Suppressor macrophage treated with lipopolysaccharide for 1 hour (primary cell): ENCODE measurements at regions not wholly inside any gene's neighbourhood (a gene's known extent, or its start where the extent isn't known, plus 50 kb on each side); places are given as distances from the start of the nearest gene placed in this dataset.
"Not testable (repeated sequence)": the region's sequence is repeated elsewhere in the genome, so short reads cannot be mapped to it uniquely, and the experiment has no call there.

ENCODE experiments used
- DNase-seq, 3 donors: peaks; one replicate each; pipeline ENCODE4 v3.0.0-alpha.2; 2020 to 2022

DNA sequence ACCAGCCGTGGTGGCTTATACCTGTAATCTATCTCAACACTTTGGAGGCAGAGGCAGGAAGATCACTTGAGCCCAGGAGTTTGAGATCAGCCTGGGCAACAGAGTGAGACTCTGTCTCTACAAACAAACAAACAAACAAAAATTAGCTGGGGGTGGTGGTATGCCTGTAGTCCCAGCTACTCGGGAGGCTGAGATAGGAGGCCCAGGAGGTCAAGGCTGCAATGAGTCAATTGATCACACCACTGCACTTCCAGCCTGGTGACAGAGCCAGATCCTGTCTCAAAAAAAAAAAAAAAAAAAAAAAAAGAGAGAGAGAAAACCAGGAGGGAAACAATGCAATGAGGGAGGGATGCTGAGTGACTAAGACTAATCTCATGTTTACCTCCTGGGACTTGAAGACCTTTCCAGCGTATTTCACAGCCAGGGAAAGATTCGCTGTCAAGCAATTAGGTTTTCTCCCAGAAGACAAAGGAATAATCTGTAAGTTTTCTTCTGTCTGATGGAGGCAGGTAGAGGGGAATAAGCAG is 51.1 kb upstream of the MIER3 start:
- DNase-seq, result no peak

- not testable (repeated sequence) for DNase-seq
These were observed 51.6 kb upstream of the MIER3 start for GRCh38 chr5:57003566-57003965.

DNA sequence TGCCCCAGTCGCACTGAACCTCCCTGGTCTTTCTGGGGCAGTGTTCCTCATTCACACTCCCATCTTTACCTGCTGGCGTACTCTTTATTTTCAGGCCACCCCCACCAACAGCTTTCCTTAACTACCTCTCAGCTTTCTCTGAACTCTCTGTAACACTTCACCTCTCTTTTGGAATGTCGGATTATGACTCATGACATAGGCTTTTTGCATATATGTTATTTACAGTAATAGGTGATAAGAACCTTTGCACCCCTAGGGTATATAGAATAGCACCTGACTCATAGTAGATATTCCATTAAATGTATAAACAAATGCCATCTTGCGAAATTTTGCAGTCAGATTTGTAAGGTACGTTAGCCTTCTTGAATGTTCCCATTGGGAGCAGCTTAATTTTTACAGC is 52.9 kb upstream of the MIER3 start:
- DNase-seq, result no peak

- peak; percentile 18 to 53 (median 46) for DNase-seq
These were observed 55.4 kb upstream of the MIER3 start for GRCh38 chr5:57007344-57007743.

DNA sequence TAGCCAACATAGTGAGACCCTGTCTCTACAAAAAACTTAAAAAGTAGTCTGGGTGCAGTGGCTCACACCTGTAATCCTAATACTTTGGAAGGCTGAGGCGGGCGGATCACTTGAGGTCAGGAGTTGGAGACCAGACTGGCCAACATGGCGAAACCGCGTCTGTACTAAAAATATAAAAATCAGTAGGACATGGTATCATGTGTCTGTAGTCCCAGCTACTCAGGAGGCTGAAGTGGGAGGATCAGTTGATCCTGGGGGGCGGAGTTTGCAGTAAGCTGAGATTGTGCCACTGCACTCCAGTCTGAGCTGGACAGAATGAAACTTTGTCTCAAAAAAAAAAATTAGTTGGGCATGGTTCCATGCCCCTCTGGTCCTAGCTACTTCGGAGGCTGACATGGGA is 57.9 kb upstream of the MIER3 start:
- no peak for DNase-seq

DNA sequence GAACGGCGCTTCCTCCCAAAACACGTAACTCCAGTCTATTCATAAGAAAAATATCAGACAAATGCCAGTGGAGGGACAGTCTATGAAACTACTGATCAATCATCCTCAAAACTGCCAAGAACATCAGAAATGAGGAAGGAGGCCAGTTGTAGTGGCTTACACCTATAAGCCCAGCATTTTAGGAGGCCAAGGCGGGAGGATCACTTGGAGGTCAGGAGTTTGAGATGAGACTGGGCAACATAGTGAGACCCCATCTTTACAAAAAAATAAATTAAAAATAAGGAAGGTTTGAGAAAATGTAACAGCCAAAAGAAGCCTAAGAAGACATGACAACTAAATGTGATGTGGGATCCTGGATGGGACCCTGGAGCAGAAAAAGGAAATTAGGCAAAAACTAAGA is 58.9 kb upstream of the MIER3 start:
- no peak for DNase-seq

GRCh38 chr5:57012511-57012910 is 60.6 kb upstream of the MIER3 start:
- DNase-seq, result no peak

DNA sequence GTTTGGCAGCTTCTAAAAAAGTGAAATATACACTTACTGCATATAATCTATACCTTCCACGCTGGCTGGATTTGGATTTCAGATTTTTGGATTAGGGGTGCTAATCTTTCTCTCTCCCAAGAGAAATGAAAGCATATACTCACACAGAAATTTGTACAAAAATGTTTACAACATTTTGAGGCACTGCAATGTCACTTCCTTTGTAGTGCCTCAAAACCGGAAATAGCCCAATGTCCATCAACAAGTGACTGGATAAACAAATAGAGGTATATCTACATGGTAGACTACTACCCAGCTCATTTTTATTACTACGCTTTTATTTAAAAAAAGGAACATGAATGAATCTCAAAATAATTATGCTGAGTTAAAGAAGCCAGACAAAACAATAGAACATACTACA is 74.0 kb upstream of the MIER3 start:
- no peak for DNase-seq

DNA sequence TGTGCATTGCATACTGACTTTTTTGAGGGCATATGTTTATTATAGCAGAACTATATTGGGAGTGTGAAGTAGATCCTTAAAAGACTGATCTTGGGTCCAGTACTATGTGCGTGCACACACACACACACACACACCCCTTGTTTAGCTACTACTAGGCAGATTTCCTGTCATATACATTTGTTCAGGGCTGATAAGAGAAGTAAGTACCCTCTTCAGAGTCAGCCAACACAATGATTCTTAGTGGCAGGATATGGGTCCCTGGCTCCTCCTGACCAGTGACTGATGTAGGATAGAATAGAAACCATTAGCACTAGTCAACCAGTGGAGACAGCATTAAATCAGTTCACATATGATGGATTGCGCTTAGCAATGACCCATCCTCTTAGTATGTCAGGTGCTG is 76.2 kb upstream of the MIER3 start:
- no peak for DNase-seq

GRCh38 chr5:57032151-57032551 is 80.2 kb upstream of the MIER3 start:
- peak; percentile 8 to 22 (median 21) for DNase-seq

DNA sequence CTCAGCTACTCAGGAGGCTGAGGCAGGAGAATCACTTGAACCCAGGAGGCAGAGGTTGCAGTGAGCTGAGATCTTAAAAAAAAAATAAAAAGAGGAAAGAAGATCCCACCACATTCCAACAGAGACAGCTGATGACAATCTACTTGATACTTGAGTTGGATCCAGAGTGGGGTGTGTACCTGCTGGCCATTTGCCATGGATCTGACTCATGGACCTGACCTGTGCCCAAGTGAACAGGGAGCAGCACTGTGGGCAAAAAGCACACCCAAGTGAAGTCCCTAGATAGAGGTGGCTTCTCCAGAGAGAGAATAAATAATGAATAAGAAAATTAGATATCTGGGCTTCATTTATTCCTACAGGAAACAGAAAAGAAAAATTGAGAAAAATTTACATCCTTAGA is 81.2 kb upstream of the MIER3 start:
- DNase-seq, result no peak

DNA sequence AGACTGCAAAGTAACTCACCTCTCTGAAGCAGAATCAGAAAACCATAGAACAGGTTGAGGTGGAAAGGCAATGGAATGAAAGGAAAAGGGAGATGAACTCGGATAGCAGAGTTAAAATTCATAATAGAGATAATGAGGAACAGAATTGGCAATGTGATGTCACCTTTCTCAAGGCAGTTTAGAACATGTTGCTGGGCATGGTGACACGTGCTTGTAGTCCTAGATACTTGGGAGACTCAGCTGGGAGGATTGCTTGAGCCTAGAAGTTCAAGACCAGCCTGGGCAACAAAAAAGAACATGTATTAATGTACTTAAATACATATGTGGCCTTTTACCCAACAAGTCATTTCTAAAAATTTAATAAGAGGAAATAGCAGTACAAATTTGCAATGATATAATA is 81.6 kb upstream of the MIER3 start:
- peak in 1 of 3 donors; percentile 7 for DNase-seq

GRCh38 chr5:57034201-57034916 is 82.4 kb upstream of the MIER3 start:
- DNase-seq, result no peak

GRCh38 chr5:57035955-57036354 is 84.0 kb upstream of the MIER3 start:
- DNase-seq, result no peak

DNA sequence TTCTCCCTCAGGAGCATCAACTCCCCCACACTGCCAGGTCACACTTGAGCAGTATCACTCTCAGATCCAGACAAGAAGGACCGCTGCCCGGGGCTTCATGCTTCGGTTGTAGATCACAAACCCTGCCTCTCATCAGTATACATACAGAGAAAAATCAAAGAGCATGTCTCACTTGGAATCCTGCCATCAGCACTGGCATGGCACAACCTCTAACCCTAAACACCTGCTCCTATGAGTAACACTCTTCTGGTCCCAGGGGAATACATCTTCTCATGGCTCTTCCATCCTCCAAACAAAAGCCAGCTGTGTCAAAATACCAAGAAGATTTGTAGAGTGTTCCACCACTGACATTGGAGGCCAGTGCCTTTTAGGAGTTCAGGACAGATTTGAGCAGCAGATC is 84.8 kb upstream of the MIER3 start:
- no peak for DNase-seq

DNA sequence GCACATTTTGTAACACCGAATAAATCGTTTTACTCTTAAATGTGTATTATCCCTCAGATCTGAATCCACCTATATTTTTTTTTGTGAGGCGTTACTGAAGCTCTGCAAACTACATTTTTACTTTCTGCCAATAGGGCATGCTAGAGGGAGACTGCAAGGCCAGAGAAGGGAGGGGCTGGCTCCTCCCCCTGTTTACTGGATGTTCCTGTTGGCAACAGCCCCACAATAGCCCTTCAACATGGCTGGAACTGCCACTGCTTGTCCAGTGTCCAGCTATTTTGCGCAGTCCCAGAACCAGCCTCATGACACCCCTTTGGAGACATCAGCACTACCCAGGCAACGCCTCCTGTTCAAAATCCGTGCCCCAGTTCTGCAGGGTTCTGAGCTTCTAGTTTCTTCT is 85.4 kb upstream of the MIER3 start:
- DNase-seq, result no peak

- DNase-seq, result no peak
These were observed 89.6 kb upstream of the MIER3 start for GRCh38 chr5:57041570-57041969.

DNA sequence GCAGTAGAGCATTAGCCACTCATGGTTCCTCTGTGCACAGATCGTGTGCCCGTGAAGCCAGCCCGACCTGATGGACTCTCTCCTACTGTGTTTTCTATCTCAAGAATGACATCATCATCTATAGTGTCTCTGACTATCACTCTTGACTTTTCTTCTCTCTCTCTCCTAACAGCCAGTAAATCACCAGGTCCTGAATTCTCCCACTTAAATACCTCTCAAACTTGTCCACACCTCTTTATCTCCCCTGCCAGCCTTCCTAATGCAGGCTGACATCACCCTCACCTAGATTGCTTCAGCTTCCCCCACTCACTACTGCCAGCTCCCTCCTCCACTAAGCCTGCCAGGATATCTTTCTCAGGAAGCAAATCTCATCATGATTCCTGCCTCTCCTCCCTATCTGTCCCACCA is 90.6 kb upstream of the MIER3 start:
- no peak for DNase-seq

GRCh38 chr5:57054135-57054534 is 102.2 kb upstream of the MIER3 start:
- no peak for DNase-seq

GRCh38 chr5:57054671-57055070 is 102.7 kb upstream of the MIER3 start:
- no peak for DNase-seq

- DNase-seq, result no peak
These were observed 103.8 kb upstream of the MIER3 start for GRCh38 chr5:57055731-57056130.

GRCh38 chr5:57063773-57064172 is 110.1 kb upstream of the GPBP1 start:
- no peak for DNase-seq

GRCh38 chr5:57066924-57067596 is 106.8 kb upstream of the GPBP1 start:
- DNase-seq, result no peak

GRCh38 chr5:57067597-57067924 is 106.3 kb upstream of the GPBP1 start:
- no peak for DNase-seq
